Peyer's patch (tissue), 4 donors: ENCODE measurements at regions not wholly inside any gene's neighbourhood (a gene's known extent, or its start where the extent isn't known, plus 50 kb on each side); places are given as distances from the start of the nearest gene placed in this dataset.

Source experiments
- DNase-seq, 3 donors: peaks; one replicate each; pipeline ENCODE4 v3.0.0-alpha.2; 2017 to 2019
- H3K27ac ChIP-seq, 4 donors: fragments of 200-600 bp; sonication (generic); one replicate each; pipeline ENCODE4 v1.5.1; 2016 to 2019
- H3K27me3 ChIP-seq, 2 donors: fragments of 200-600 bp; sonication (generic); one replicate each; pipeline ENCODE4 v1.5.1; 2019
- H3K36me3 ChIP-seq, 3 donors: fragments of 200-600 bp; sonication (generic); one replicate each; pipeline ENCODE4 v1.5.1; 2016 to 2019
- H3K4me1 ChIP-seq, 4 donors: fragments of 200-600 bp; sonication (generic); one replicate each; pipeline ENCODE4 v1.5.1; 2016 to 2019
- H3K4me3 ChIP-seq, 4 donors: fragments of 200-600 bp; sonication (generic); 1 replicate in 3 of 4; 2 replicates in 1 of 4; pipeline ENCODE4 v1.5.1; 2016 to 2019; ENCODE audit warnings: mild to moderate bottlenecking in 1 of 4
- H3K9me3 ChIP-seq, 4 donors: fragments of 200-600 bp; sonication (generic); one replicate each; pipeline ENCODE4 v1.5.1; 2016 to 2019; ENCODE audit warnings: mild to moderate bottlenecking in 1 of 4
- POLR2A ChIP-seq, 2 donors: fragments of 450-650 bp; IDR thresholded peaks; one replicate each; pipeline ENCODE4 v1.5.1; 2017; ENCODE audit warnings: antibody characterized with exemption in 2 of 2, mild to moderate bottlenecking in 2 of 2, moderate library complexity in 2 of 2
- TF ChIP-seq, protein P1 (sequence below), 6 experiments: fragments of 450-650 bp in 4 of 6; fragments of 200-600 bp in 2 of 6; sonication (generic) in 1 of 6; IDR thresholded peaks; one replicate each; pipeline ENCODE4 v1.5.1; 2017 to 2019; ENCODE audit warnings: antibody characterized with exemption in 6 of 6, mild to moderate bottlenecking in 3 of 6, moderate library complexity in 1 of 6

DNA sequence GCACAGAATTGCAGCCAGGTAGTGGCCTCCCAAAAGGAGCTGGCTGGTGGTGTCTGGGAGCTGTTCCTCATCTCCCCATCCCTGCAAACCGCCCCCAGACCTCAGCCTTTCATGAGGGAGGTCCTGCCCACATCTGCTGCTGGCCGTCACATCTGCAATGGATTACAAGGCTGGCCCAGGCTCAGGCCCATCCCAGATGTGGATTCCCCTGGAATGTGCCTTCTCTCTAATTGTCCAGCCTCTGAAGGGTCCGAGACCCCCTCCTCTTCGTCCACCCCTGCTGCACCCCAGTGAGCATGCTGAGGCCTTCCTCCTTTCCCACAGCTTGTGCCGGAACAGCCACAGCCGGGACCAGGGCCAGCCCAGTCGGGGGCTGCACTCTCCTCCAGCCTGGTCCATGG lies 115.0 kb upstream of the NALF2 start:
- no peak for DNase-seq
- Histone ChIP-seq H3K4me3 (no peak overlapping the region), H3K27ac (no peak overlapping the region), H3K9me3 (no peaks in the 10 kb centered on the region), H3K27me3 (no peaks in the 10 kb centered on the region), H3K36me3 (no peaks in the 10 kb centered on the region), H3K4me1 (no peaks in the 10 kb centered on the region)
- TF ChIP-seq, protein P1, sequence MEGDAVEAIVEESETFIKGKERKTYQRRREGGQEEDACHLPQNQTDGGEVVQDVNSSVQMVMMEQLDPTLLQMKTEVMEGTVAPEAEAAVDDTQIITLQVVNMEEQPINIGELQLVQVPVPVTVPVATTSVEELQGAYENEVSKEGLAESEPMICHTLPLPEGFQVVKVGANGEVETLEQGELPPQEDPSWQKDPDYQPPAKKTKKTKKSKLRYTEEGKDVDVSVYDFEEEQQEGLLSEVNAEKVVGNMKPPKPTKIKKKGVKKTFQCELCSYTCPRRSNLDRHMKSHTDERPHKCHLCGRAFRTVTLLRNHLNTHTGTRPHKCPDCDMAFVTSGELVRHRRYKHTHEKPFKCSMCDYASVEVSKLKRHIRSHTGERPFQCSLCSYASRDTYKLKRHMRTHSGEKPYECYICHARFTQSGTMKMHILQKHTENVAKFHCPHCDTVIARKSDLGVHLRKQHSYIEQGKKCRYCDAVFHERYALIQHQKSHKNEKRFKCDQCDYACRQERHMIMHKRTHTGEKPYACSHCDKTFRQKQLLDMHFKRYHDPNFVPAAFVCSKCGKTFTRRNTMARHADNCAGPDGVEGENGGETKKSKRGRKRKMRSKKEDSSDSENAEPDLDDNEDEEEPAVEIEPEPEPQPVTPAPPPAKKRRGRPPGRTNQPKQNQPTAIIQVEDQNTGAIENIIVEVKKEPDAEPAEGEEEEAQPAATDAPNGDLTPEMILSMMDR (IDR thresholded peaks at IDR 0.05), result no peak
- TF ChIP-seq POLR2A (IDR thresholded peaks at IDR 0.05), result no peak

DNA sequence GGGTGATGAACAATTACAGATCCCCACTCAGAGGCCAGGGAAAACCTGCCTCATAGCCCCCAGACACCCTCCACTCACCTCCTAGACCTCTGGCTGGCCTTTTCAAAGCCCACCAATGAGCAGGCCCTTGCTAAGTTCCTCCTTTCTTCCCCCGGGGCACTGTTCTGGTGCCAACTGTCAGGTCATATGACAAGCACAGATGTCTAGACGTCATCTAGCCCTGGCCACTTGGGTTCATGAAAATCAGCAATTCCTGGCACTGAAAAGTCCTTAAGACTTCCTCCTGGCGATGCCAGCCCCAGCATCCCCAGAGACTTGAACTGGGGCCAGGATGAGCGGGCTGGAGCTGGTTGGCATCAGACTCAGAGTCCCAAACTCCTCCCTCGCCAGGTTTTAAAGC lies 115.6 kb upstream of the NALF2 start:
- Histone ChIP-seq H3K27ac (no peak overlapping the region), H3K36me3 (no peaks in the 10 kb centered on the region), H3K4me3 (no peak overlapping the region), H3K4me1 (no peaks in the 10 kb centered on the region), H3K27me3 (no peaks in the 10 kb centered on the region), H3K9me3 (no peaks in the 10 kb centered on the region)
- no peak for TF ChIP-seq POLR2A (IDR thresholded peaks at IDR 0.05)
- TF ChIP-seq, protein P1 (IDR thresholded peaks at IDR 0.05), result no peak
- no peak for DNase-seq

DNA sequence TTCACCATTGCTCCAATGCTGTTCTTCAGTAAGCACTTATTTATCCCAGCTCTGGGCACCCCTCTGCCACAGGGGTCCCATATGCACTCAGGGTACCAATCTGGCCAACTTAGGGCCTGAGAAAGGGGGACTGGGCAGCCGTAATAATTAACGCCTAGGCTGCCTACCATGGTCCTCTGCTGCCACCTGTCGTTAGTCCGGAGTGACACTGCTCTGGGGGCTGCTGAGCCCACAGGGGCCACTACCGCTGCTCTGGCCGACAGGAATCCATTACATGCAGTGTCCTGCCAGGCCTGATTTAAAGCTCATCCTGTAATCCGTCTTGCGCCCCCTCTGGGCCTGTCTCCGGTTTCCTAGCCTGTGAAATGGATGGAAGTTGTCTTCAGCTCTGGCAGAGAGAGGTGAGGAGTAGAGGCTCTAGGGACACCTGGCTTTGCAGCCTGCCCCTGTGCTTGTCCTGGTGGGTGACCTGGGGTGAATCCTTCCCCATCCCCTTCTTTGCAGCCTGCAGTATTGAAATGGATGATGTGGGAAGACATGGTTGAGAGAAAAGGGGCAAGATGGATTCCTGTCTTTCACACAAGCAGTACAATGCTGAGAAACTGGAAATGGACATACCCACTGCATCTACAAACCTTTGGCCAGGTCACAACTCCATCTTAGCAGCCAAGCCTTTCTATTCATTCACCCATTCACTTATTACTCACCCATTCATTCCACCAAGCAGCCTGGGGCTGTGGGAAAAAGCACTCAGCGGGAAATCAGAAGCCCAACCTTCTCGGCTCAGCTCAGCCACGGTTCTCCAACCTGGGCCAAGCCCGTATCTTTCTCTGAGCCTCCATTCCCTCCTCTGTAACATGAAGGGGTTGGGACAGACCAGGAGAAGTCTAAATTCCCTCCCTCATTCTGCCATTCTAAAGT lies 116.3 kb upstream of the NALF2 start:
- Histone ChIP-seq H3K36me3 (no peaks in the 10 kb centered on the region), H3K27ac (no peak overlapping the region), H3K9me3 (no peaks in the 10 kb centered on the region), H3K4me1 (no peaks in the 10 kb centered on the region), H3K27me3 (no peaks in the 10 kb centered on the region), H3K4me3 (no peak overlapping the region)
- TF ChIP-seq, protein P1 (IDR thresholded peaks at IDR 0.05), result peak in 4 of 6 experiments; percentile 29 to 57 (median 42)
- no peak for TF ChIP-seq POLR2A (IDR thresholded peaks at IDR 0.05)
- peak in 2 of 3 donors; percentile 16 to 50 for DNase-seq

DNA sequence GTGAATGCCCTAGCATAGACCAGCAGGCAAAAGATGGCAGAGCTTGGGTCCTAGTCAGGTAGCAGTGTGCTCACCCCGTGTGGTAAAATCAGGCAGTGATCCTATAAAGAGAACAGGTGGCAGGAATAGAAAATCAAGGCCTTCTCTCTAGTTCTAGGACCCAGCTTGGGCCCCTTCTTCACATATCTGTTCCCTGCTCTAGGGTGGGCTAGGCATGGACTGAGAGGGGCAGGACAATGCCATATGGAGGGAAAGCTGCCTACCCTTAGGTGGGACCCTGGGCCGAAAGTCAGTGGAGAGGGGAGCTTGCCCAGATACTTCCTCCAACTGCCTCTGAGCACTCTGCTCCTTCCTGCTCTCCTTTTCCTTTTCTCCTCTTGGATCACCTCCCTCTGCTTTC lies 117.4 kb upstream of the NALF2 start:
- TF ChIP-seq POLR2A (IDR thresholded peaks at IDR 0.05), result no peak
- TF ChIP-seq, protein P1 (IDR thresholded peaks at IDR 0.05), result no peak
- no peaks in the 10 kb centered on the region for H3K4me1 ChIP-seq
- H3K27ac ChIP-seq, result no peak overlapping the region
- no peaks in the 10 kb centered on the region for H3K27me3 ChIP-seq
- no peaks in the 10 kb centered on the region for H3K36me3 ChIP-seq
- no peak for DNase-seq
- H3K9me3 ChIP-seq, result no peaks in the 10 kb centered on the region
- H3K4me3 ChIP-seq, result no peak overlapping the region

DNA sequence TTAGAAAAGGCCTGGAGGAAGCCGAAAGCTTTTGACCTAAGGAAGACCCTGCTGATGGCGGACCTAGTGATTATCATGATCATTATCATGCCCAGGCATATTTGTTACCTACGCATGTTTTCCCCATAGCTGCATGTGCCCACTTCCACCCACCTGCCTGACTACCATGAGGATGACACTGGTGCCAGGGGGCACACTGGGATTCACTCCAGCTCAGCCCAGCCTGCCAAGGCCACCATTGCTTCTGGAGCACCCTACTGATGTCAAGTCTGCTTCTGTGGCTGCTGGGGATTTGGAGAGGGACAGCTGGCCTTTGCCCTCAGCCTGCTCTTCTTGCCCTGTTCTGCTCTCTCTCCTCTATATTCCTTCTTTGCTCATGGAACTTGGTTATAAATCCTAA lies 124.7 kb upstream of the NALF2 start:
- TF ChIP-seq, protein P1 (IDR thresholded peaks at IDR 0.05), result no peak
- TF ChIP-seq POLR2A (IDR thresholded peaks at IDR 0.05), result no peak
- Histone ChIP-seq H3K4me3 (no peak overlapping the region), H3K27ac (no peak overlapping the region), H3K4me1 (no peaks in the 10 kb centered on the region), H3K36me3 (no peaks in the 10 kb centered on the region), H3K9me3 (no peaks in the 10 kb centered on the region), H3K27me3 (no peaks in the 10 kb centered on the region)
- DNase-seq, result no peak
